Astrocyte (in vitro differentiated cells and primary cell): ENCODE measurements at regions not wholly inside any gene's neighbourhood (a gene's known extent, or its start where the extent isn't known, plus 50 kb on each side); places are given as distances from the start of the nearest gene placed in this dataset.

Source experiments
- DNase-seq: peaks from one replicate; pipeline ENCODE4 v3.0.0-alpha.2; 2010; ENCODE audit warnings: low read depth
- FAIRE-seq: peaks from 2 replicates; lab custom pipeline; 2011; peaks lifted over from hg19 to GRCh38; lab: Jason Lieb, UNC
- H2AFZ ChIP-seq: 2 replicates; pipeline ENCODE4 v1.6.0; 2012; ENCODE audit warnings: low read depth, low read length, inconsistent platforms
- H3K27ac ChIP-seq: 2 replicates; pipeline ENCODE4 v1.5.1; 2011; ENCODE audit warnings: low read depth, low read length, inconsistent platforms
- H3K27me3 ChIP-seq: 2 replicates; pipeline ENCODE4 v1.6.0; 2011; ENCODE audit warnings: low read length, inconsistent platforms; ENCODE audit not compliant: insufficient read depth
- H3K36me3 ChIP-seq: 2 replicates; pipeline ENCODE4 v1.5.1; 2011; ENCODE audit warnings: low read length, inconsistent platforms; ENCODE audit not compliant: insufficient read depth
- H3K4me1 ChIP-seq: 2 replicates; pipeline ENCODE4 v1.5.1; 2011; ENCODE audit warnings: low read length, inconsistent platforms; ENCODE audit not compliant: insufficient read depth
- H3K4me2 ChIP-seq: 2 replicates; pipeline ENCODE4 v1.6.0; 2012; ENCODE audit warnings: low read length, inconsistent platforms
- H3K4me3 ChIP-seq: 2 replicates; pipeline ENCODE4 v1.5.1; 2011; ENCODE audit warnings: low read depth, mild to moderate bottlenecking, low read length, inconsistent platforms; ENCODE audit not compliant: insufficient read depth
- H3K79me2 ChIP-seq: 2 replicates; pipeline ENCODE4 v1.6.0; 2012; ENCODE audit warnings: mild to moderate bottlenecking, low read length, inconsistent platforms; ENCODE audit not compliant: insufficient read depth
- H3K9ac ChIP-seq: 2 replicates; pipeline ENCODE4 v1.6.0; 2012; ENCODE audit warnings: mild to moderate bottlenecking, low read length, inconsistent platforms
- H3K9me3 ChIP-seq: 2 replicates; pipeline ENCODE4 v1.5.1; 2012; ENCODE audit warnings: low read depth, mild to moderate bottlenecking, low read length, inconsistent platforms; ENCODE audit not compliant: insufficient read depth
- H4K20me1 ChIP-seq: 2 replicates; pipeline ENCODE4 v1.6.0; 2012; ENCODE audit warnings: low read length, inconsistent platforms; ENCODE audit not compliant: insufficient read depth
- H3K27ac Mint-ChIP-seq: one replicate; pipeline ENCODE4 v1.8.0; 2021; ENCODE audit warnings: mild to moderate bottlenecking, mixed read lengths; ENCODE audit not compliant: unreplicated experiment
- H3K27me3 Mint-ChIP-seq: one replicate; pipeline ENCODE4 v1.8.0; 2021; ENCODE audit warnings: low read depth, mixed read lengths; ENCODE audit not compliant: unreplicated experiment
- H3K36me3 Mint-ChIP-seq: one replicate; pipeline ENCODE4 v1.8.0; 2021; ENCODE audit warnings: low read depth, mixed read lengths; ENCODE audit not compliant: unreplicated experiment
- H3K4me1 Mint-ChIP-seq: one replicate; pipeline ENCODE4 v1.8.0; 2021; ENCODE audit warnings: low read depth, mixed read lengths; ENCODE audit not compliant: unreplicated experiment
- H3K4me3 Mint-ChIP-seq: one replicate; pipeline ENCODE4 v1.8.0; 2021; ENCODE audit warnings: mild to moderate bottlenecking, moderate library complexity, mixed read lengths; ENCODE audit not compliant: unreplicated experiment
- H3K9me3 Mint-ChIP-seq: one replicate; pipeline ENCODE4 v1.8.0; 2021; ENCODE audit warnings: mild to moderate bottlenecking, mixed read lengths; ENCODE audit not compliant: unreplicated experiment
- EZH2 ChIP-seq: IDR thresholded peaks from 2 replicates; pipeline ENCODE4 v1.6.1; 2012; ENCODE audit warnings: mild to moderate bottlenecking, low read length, inconsistent platforms; ENCODE audit not compliant: insufficient read depth
- TF ChIP-seq, protein P1 (sequence below): IDR thresholded peaks from 2 replicates; pipeline ENCODE4 v1.5.1; 2011; ENCODE audit warnings: low read depth, mild to moderate bottlenecking, inconsistent platforms, low read length, moderate library complexity; ENCODE audit not compliant: insufficient read depth

DNA sequence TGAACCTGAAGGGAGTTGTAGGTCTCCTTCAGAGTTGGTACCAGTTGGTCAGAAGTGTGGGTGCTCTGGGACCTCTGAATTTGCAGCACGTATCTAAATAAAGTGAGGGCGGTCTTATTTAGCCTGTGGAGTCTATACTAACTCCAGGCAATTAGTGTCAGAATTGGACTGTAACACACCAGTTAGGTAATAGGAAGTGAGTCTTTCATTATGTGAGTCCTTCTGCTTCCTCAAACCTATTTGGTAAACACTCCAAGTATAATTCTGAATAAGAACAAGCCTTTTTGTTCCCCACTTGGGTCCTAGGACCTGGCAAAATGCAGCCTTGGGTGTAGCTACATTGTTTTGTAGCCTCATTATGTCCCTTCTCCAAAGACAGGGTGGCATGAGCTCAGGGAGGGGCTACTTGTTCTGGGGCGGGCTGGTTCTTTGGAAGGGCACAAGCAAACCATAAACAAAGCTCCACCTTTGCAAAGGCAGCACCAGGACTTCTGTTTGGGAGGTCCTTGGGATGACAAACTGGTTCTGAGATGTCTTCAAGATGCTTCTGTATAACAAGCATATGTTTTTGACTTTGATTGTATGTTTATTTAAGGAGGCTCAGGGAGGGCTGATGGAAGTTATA, 418.0 kb downstream of the ZNF536 start:
- Mint-ChIP-seq H3K4me1 (no peaks in the 10 kb centered on the region), H3K27me3 (peaks cover 28% of the 10 kb centered on the region), H3K9me3 (peaks cover 5% of the 10 kb centered on the region), H3K27ac (no peak overlapping the region), H3K36me3 (no peaks in the 10 kb centered on the region), H3K4me3 (no peak overlapping the region)
- H4K20me1 ChIP-seq, result no peaks in the 10 kb centered on the region
- no peaks in the 10 kb centered on the region for H3K79me2 ChIP-seq
- H3K9me3 ChIP-seq, result no peaks in the 10 kb centered on the region
- H2AFZ ChIP-seq, result no peak overlapping the region
- H3K4me1 ChIP-seq, result no peaks in the 10 kb centered on the region
- H3K9ac ChIP-seq, result no peak overlapping the region
- no peaks in the 10 kb centered on the region for H3K36me3 ChIP-seq
- no peak for DNase-seq
- H3K27me3 ChIP-seq, result no peaks in the 10 kb centered on the region
- no peak for FAIRE-seq
- H3K27ac ChIP-seq, result no peak overlapping the region
- H3K4me2 ChIP-seq, result no peak overlapping the region
- TF ChIP-seq, protein P1, sequence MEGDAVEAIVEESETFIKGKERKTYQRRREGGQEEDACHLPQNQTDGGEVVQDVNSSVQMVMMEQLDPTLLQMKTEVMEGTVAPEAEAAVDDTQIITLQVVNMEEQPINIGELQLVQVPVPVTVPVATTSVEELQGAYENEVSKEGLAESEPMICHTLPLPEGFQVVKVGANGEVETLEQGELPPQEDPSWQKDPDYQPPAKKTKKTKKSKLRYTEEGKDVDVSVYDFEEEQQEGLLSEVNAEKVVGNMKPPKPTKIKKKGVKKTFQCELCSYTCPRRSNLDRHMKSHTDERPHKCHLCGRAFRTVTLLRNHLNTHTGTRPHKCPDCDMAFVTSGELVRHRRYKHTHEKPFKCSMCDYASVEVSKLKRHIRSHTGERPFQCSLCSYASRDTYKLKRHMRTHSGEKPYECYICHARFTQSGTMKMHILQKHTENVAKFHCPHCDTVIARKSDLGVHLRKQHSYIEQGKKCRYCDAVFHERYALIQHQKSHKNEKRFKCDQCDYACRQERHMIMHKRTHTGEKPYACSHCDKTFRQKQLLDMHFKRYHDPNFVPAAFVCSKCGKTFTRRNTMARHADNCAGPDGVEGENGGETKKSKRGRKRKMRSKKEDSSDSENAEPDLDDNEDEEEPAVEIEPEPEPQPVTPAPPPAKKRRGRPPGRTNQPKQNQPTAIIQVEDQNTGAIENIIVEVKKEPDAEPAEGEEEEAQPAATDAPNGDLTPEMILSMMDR, result no peak
- no peak for TF ChIP-seq EZH2
- H3K4me3 ChIP-seq, result no peak overlapping the region

GRCh38 chr19:30788105-30788765, 416.1 kb downstream of the ZNF536 start:
- Histone ChIP-seq H3K27me3 (no peaks in the 10 kb centered on the region), H3K9ac (no peak overlapping the region), H3K4me3 (no peak overlapping the region), H3K27ac (no peak overlapping the region), H4K20me1 (no peaks in the 10 kb centered on the region), H3K36me3 (no peaks in the 10 kb centered on the region), H2AFZ (no peak overlapping the region), H3K4me2 (no peak overlapping the region), H3K79me2 (no peaks in the 10 kb centered on the region), H3K4me1 (no peaks in the 10 kb centered on the region), H3K9me3 (no peaks in the 10 kb centered on the region)
- FAIRE-seq, result no peak
- Mint-ChIP-seq H3K4me3 (no peak overlapping the region), H3K4me1 (no peaks in the 10 kb centered on the region), H3K27ac (no peak overlapping the region), H3K36me3 (no peaks in the 10 kb centered on the region), H3K27me3 (peaks cover 29% of the 10 kb centered on the region), H3K9me3 (peaks cover 4% of the 10 kb centered on the region)
- DNase-seq, result no peak
- TF ChIP-seq, protein P1, result no peak
- TF ChIP-seq EZH2, result no peak
